ENCODE measurements at regions not wholly inside any gene's neighbourhood (a gene's known extent, or its start where the extent isn't known, plus 50 kb on each side); places are given as distances from the start of the nearest gene placed in this dataset.

GRCh38 chr2:161570424-161571050, 53.7 kb upstream of the SLC4A10 start:
- DNase-seq, result peak in 1 of 56 donors; percentile 1

- DNase-seq, result no peak
These were observed 53.2 kb upstream of the SLC4A10 start for GRCh38 chr2:161571051-161571429.

Measured in amygdala (tissue), 56 donors.